Islet of Langerhans (tissue), 1 donor: ENCODE measurements at regions not wholly inside any gene's neighbourhood (a gene's known extent, or its start where the extent isn't known, plus 50 kb on each side); places are given as distances from the start of the nearest gene placed in this dataset.
"Not testable (repeated sequence)": the region's sequence is repeated elsewhere in the genome, so short reads cannot be mapped to it uniquely, and the experiment has no call there.

Experiments
- FAIRE-seq: peaks from one replicate; lab custom pipeline; 2011; peaks lifted over from hg19 to GRCh38; lab: Jason Lieb, UNC

DNA sequence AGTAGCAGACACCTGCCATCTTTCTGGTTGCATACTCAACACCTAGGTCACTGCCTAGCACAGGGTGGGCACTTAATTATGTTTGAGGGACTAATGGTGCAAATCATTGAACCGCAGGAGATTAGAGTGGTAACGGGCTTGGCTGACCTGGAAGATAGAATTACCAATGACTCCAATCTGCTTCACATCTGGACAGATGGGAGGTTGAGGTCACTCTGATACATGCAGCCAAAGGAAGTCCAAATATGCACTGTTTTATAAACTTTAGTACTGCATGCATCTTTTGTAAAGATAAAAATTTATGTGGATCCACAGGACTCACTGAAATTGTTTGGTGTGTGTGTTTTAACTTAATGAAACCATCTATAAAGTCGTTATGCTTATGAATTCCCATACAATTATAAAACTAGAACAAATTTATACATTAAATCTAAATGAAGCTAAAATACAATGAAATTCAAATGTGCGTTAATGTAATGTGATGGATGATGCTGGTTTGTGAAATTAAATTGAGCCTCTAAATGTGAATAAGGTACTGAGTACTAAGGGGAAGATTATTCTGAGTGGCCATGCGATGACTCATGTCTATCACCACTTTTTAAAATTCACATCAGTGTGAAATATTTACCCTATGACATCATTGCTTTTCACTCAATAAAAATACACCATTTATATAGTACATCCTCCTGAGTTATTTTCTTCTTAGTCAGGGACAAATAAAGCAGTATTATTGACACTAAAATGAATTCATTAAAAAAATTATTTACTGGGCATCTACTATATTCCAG, 224.7 kb upstream of the FAM78B start:
- FAIRE-seq, result no peak

DNA sequence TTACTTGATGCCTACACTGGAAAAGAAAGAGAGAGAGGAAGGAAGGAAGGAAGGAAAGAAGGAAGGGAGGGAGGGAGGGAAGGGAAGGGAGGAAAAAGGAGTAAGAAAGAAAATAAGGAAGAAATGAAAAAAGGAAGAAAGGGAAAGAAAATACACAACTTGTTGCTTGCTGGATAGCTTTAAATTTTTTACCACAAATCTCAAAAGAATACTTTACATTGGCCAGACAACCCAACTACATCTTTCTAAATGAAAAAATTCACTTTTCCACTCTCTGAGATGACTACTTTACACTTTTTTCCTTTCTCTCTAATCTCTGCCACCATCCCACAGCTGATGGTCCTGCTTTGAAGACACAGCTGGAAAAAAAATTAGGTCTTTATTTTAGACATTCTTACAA, 228.9 kb upstream of the FAM78B start:
- no peak for FAIRE-seq

DNA sequence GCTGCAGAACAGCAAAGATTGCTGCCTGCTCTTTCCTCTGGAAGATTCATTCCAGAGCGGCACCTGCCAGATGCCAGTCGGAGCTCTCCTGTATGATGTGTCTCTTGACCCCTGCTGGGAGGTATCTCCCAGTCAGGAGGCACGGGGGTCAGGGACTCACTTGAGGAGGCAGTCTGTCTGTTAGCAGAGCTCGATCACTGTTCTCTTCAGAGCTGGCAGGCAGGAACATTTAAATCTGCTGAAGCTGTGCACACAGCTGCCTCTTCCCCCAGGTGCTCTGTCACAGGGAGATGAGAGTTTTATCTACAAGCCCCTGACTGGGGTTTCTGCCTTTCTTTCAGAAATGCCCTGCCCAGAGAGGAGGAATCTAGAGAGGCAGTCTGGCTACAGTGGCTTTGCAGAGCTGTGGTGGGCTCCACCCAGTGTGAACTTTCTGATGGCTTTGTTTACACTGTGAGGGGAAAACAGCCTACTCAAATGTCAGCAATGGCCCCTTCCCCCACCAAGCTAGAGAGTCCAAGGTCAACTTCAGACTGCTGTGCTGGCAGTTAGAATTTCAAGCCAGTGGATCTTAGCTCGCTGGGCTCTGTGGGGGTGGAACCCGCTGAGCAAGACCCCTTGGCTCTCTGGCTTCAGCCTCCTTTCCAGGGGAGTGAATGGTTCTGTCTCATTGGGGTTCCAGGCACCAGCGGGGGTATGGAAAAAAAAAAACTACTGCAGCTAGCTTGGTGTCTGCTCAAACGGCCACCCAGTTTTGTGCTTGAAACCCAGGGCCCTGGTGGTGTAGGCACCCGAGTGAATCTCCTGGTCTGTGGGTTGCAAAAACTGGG, 242.7 kb upstream of the FAM78B start:
- FAIRE-seq, result not testable (repeated sequence)

DNA sequence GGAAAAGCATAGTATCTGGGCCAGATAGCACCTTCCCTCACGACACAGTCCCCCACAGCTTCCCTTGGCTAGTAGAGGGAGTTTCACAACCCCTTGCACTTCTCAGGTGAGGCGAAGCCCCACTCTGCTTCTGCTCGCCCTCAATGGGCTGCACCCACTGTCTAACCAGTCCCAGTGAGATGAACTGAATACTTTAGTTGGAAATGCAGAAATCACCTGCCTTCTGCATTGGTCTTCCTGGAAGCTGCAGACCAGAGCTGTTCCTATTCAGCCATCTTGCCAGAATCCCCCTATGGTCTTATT, 243.2 kb upstream of the FAM78B start:
- FAIRE-seq, result no peak

GRCh38 chr1:166416831-166417230, 250.0 kb upstream of the FAM78B start:
- not testable (repeated sequence) for FAIRE-seq

- no peak for FAIRE-seq
Observed at GRCh38 chr1:166418344-166418933, 251.6 kb upstream of the FAM78B start.

DNA sequence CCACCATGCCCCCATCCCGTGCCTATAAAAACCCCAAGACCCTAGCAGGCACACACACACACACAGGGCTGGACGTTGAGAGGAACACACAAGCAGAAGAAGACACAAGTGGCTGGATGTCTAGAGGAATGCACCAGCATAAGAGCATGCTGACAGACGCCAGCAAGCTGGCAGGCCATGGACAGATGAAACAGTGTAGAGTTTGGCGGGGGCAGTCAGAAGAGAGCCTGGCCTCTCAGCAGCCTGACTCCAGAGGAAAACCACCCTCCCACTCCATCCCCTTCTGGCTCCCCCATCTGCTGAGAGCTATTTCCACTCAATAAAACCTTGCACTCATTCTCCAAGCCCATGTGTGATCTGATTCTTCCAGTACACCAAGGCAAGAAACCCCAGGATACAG, 255.8 kb upstream of the FAM78B start:
- not testable (repeated sequence) for FAIRE-seq

- no peak for FAIRE-seq
Observed at GRCh38 chr1:166432655-166433054, 265.9 kb upstream of the FAM78B start.

DNA sequence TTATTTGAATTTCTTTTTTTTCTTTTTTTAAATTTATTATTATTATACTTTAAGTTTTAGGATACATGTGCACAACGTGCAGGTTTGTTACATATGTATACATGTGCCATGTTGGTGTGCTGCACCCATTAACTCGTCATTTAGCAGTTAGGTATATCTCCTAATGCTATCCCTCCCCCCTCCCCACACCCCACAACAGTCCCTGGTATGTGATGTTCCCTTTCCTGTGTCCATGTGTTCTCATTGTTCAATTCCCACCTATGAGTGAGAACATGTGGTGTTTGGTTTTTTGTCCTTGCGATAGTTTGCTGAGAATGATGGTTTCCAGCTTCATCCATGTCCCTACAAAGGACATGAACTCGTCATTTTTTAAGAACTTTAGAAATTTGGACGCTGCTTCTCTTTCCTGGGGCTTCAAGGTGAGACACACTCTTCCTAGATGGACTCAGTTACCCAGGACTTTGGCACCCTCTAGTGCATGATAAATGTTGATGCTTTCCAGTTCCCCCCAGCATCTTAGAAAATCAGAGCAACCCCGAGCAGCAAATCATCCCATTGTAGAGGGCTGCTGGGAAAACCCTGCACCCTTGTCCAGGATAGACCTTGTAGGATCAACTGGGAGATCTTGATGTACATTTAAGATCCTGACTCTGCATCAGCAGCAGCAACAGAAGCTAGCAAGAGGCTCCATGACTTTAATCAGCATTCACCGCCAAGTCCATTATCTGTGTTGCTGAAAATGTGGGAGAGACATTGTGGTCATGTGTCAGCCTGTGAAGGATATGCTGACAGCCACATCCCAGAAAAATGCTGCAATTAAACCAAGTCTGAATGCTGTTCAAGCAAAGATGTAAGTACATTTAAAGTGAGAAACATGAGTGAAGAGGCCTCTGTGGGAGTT, 266.9 kb upstream of the FAM78B start:
- peak; percentile 41 for FAIRE-seq

- FAIRE-seq, result no peak
Observed at GRCh38 chr1:166457700-166458099, 290.9 kb upstream of the FAM78B start.

DNA sequence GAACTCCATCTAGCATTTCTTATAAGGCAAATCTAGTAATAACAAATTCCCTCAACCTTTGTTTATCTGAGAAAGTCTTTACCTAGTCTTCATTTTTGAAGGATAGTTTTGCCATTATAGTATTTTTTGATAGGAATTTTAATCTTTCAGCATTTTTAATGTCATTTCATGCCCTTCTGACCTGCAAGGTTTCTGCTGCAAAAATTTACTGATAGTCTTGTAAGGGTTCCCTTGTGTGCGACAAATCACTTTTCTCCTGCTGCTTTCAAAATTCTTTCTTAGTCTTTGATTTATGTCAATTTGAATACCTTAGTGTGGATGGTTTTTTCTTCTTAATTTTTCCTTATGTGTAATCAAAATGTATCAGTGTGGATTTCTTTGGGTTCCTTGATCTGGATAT, 297.5 kb upstream of the FAM78B start:
- no peak for FAIRE-seq

- no peak for FAIRE-seq
Observed at GRCh38 chr1:166470014-166470413, 303.2 kb upstream of the FAM78B start.

DNA sequence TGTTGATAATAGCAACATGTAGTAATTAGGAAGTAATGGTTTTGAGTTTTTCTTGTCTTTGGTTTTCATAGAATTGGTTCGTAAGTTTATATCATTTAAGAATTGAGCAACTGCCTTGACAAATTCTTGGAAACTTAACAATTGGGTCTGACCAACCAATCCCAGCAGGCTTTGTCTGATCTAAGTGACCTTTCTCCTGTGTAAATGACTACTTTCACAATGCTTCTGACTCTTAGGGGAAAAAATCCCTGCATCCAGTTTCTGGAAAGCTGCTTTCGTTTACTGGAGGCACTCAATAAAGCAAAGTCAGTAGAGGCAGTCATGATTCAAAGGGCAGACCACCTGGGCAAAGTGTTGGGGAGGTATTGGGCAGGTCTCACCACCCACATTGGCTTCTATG, 303.6 kb upstream of the FAM78B start:
- no peak for FAIRE-seq

GRCh38 chr1:166471359-166471758, 304.6 kb upstream of the FAM78B start:
- FAIRE-seq, result no peak

- FAIRE-seq, result peak; percentile 96
Observed at GRCh38 chr1:166479052-166479631, 312.3 kb upstream of the FAM78B start.

DNA sequence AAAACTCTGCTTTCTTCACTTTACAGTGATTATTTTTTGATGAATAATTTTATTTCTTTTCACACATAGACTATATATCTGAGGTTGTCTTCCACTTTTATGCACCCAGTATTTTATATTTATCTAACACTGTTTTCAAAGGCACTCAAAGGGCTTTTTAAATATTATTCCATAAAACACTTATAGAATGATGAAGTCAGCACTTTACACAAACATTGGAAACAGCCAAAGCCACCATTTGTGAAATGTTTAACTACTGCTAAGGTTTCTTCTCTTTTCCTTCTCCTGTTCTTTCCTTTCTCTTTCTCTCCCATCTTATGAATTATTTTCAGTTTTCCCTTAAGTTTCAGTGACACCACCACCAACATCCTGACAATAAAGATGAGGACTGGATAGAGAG, 317.7 kb upstream of the FAM78B start:
- no peak for FAIRE-seq

DNA sequence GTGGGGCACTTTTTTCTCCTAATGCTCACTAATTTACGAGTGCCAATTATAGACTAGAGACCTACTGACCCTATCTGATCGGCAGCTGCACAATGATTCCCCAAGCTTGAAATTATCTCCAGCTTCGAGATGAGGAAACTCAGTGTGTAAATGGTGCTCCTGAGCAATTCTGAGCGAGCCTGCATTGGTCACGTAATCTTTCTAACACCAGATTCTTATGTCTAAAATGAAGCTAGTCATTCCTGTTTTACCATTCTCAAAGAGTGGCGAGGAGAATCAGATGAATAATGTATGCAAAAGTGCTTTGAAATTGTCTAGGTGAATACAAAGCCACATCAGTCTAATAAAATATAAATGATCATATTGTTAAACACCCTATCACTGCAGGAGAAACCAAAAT, 318.1 kb upstream of the FAM78B start:
- no peak for FAIRE-seq

DNA sequence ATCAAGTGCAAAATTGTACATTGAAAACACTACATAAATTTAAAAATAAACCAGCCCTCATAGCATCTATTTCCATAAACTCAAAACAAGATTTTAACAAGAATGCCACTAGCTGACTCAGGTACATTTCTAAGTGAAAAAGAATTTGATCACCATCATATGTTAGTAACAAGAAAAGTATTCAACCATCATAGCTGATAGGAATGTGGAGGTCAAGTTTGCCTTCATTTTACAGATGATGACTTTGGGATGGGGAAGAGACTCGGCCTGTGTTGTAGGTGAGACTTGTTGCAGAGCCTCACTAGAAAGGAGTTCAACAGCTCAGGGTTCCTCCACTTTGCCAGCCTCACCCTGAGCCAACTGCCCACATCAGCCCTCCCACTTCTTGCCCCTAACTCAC, 318.8 kb upstream of the FAM78B start:
- FAIRE-seq, result no peak

DNA sequence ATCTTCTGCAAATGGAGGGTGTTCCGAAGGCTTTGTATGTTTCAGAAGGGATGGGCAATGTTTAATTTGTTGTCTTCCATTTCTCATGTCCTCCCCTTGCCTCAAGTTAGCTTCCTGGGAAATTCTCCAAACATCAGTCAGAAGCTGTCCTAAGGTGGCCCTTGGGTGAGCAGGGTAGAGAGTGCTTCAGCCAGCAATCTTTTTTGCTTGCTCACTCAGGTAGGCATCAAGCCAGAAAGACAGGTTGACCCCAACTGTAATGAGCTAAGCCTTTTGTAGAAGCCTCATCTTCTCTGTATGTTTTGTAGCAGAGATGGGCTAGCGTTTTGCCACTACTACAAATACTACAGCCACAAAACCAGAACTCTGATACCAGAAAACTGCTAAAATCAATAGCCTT, 321.5 kb upstream of the FAM78B start:
- no peak for FAIRE-seq

GRCh38 chr1:166489356-166489669, 322.5 kb upstream of the FAM78B start:
- FAIRE-seq, result no peak

DNA sequence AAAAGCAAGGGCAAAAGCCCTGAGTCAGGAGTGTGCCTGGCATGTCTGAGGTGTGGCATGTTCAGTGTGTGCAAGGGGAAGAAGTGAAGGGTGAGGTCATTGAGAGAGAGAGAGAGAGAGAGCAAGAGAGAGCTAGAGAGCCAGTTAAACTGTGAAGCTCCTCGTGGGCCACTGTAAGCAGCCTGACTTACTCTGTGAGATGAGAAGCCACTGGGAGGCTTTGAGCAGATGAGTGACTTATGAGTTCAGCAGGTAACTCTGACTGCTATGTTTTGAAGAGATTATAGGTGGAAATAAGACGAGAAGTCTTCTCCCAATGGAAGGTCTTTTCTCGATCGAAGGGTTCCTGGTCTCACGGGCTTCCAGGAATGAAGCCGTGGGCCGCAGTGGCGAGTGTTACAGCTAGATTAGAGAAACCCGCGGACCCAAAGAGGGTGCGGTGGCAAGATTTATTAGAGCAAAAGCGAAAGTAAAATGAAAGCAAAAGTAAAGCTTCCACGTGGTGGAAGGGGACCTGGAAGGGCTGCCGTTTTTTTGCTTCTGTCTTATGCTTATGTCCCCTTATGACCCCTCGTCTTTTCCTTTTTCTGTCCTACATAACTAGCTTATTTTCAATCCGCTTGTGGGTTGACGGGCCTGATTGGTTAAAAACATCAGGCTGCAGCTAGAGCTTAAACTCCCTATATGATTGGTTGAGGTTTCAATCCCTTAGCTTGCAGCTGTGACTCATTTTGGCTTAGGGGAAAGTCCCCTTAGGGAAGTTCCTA, 323.1 kb upstream of the FAM78B start:
- no peak for FAIRE-seq
